ENCODE measurements at regions not wholly inside any gene's neighbourhood (a gene's known extent, or its start where the extent isn't known, plus 50 kb on each side); places are given as distances from the start of the nearest gene placed in this dataset.

DNA sequence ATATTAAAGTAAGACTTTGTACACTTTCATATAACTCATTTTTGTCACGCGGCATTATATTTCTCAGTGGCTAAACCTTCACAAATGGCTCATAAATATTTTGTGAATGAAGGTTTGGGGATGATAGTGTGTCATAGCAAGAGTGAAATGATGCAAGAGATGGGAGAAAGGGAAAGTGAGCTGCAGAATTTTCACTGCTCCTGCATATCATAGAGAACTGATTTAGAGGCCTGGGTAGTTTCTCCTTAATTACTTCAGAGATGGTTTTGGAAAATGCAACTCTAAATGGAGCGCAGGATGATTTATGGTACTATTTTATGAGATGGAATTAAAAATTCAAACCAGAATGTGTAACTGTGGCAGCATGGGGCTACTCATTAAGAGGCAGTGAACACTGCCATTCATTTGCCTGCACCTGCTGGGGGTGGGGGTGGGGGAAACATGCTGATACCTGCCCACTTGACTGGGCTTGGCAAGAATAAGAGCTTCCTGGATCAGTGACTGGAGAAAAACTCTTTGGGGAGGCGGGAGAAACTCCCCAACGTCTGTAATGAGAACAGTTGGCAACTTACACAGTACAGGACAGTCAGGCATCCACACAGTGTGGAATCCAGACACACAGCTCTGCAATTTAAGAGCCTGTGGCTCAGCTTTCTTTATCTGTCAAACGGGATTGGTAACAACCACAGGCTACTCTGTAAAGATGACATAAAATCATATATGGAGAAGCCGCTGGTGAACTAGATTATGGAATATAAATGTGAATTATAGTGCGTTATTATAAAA, 941.9 kb downstream of the SLC4A3 start:
- no peak overlapping the region for H3K4ac ChIP-seq (ENCODE audit: low read depth, low read length)
- no peak overlapping the region for H3K4me3 Mint-ChIP-seq
- no peak overlapping the region for H2BK12ac ChIP-seq (ENCODE audit: insufficient read length, low read depth, low read length)
- H3K79me1 ChIP-seq (ENCODE audit: insufficient read depth, low read depth, low read length, poor library complexity, severe bottlenecking): no peaks in the 10 kb centered on the region
- WGBS (ENCODE audit: extremely low coverage, insufficient read length, low lambda C conversion rate): no CpG with 5 or more reads among the region's 8 CpGs
- no peak overlapping the region for H3T11ph ChIP-seq (ENCODE audit: low read length)
- no peak overlapping the region for H2BK120ac ChIP-seq (ENCODE audit: low read depth, low read length, poor library complexity, severe bottlenecking)
- H3K23ac ChIP-seq (ENCODE audit: insufficient read length, low read depth, low read length): no peak overlapping the region
- H3K23me2 ChIP-seq (ENCODE audit: insufficient read length, low read depth, low read length, poor library complexity, severe bottlenecking): no peaks in the 10 kb centered on the region
- no peak overlapping the region for H4K91ac ChIP-seq (ENCODE audit: insufficient read length, low read depth, low read length)
- H3K27me3 ChIP-seq (ENCODE audit: insufficient read depth, low read length): no peaks in the 10 kb centered on the region
- H3K27me3 Mint-ChIP-seq (ENCODE audit: low read depth): no peaks in the 10 kb centered on the region
- no peak overlapping the region for H2AFZ ChIP-seq (ENCODE audit: low read length)
- no peak overlapping the region for H2BK15ac ChIP-seq (ENCODE audit: low read depth, low read length)
- no peak overlapping the region for H2AK5ac ChIP-seq (ENCODE audit: insufficient read length, low read length)
- no peaks in the 10 kb centered on the region for H3K79me2 ChIP-seq (ENCODE audit: insufficient read depth, low read length)
- peaks cover 11% of the 10 kb centered on the region in 2 experiments; a peak in 3 of 4 replicates for H3K4me1 Mint-ChIP-seq
- TF ChIP-seq, protein P1, sequence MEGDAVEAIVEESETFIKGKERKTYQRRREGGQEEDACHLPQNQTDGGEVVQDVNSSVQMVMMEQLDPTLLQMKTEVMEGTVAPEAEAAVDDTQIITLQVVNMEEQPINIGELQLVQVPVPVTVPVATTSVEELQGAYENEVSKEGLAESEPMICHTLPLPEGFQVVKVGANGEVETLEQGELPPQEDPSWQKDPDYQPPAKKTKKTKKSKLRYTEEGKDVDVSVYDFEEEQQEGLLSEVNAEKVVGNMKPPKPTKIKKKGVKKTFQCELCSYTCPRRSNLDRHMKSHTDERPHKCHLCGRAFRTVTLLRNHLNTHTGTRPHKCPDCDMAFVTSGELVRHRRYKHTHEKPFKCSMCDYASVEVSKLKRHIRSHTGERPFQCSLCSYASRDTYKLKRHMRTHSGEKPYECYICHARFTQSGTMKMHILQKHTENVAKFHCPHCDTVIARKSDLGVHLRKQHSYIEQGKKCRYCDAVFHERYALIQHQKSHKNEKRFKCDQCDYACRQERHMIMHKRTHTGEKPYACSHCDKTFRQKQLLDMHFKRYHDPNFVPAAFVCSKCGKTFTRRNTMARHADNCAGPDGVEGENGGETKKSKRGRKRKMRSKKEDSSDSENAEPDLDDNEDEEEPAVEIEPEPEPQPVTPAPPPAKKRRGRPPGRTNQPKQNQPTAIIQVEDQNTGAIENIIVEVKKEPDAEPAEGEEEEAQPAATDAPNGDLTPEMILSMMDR (conservative IDR thresholded peaks at IDR 0.05): no peak
- no peak overlapping the region for H3K56ac ChIP-seq (ENCODE audit: insufficient read length, low read depth, low read length)
- no peak overlapping the region for H2BK5ac ChIP-seq (ENCODE audit: insufficient read length, low read length)
- H2BK20ac ChIP-seq (ENCODE audit: low read depth, low read length, poor library complexity, severe bottlenecking): no peak overlapping the region
- no peaks in the 10 kb centered on the region for H3K9me3 Mint-ChIP-seq
- no peak overlapping the region for H4K5ac ChIP-seq (ENCODE audit: insufficient read length, low read depth, low read length)
- no peak overlapping the region for H3K14ac ChIP-seq (ENCODE audit: insufficient read depth, low read length)
- H3K18ac ChIP-seq (ENCODE audit: insufficient read length, low read depth, low read length): no peak overlapping the region
- H3K9me3 ChIP-seq (ENCODE audit: control insufficient read depth, low read depth, low read length): no peaks in the 10 kb centered on the region
- no peak for DNase-seq
- H3K27ac ChIP-seq (ENCODE audit: insufficient read length, low read depth, low read length): no peak overlapping the region
- no peak overlapping the region for H3K4me2 ChIP-seq (ENCODE audit: insufficient read depth, insufficient read length, low read length)
- H4K8ac ChIP-seq (replicated peaks; ENCODE audit: insufficient read length, low read depth, low read length): no peak overlapping the region
- H3K9ac ChIP-seq (ENCODE audit: extremely low read depth, insufficient read length, low read length): no peak overlapping the region
- H3K27ac Mint-ChIP-seq: no peak overlapping the region
- no peaks in the 10 kb centered on the region for H3K36me3 Mint-ChIP-seq (ENCODE audit: insufficient read depth in 1 of 3, low read depth in 3 of 3)
- no peaks in the 10 kb centered on the region for H4K20me1 ChIP-seq (ENCODE audit: control insufficient read depth, insufficient read depth, insufficient read length)
- no peaks in the 10 kb centered on the region for H3K4me1 ChIP-seq (ENCODE audit: insufficient read depth, low read length)
